Uterus (tissue), 3 donors: ENCODE measurements at regions not wholly inside any gene's neighbourhood (a gene's known extent, or its start where the extent isn't known, plus 50 kb on each side); places are given as distances from the start of the nearest gene placed in this dataset.
A peak's percentile ranks its signal among the peaks of the same experiment; 100 is the strongest.

ENCODE experiments used
- DNase-seq, 2 donors: peaks; one replicate each; pipeline ENCODE4 v3.0.0-alpha.2; 2019 to 2020
- H3K27ac ChIP-seq, 2 donors: fragments of 200-600 bp; sonication (generic); 1 replicate in 1 of 2; 2 replicates in 1 of 2; pipeline ENCODE4 v1.5.1; 2016 to 2018
- H3K27me3 ChIP-seq, 2 donors: fragments of 200-600 bp; sonication (generic); one replicate each; pipeline ENCODE4 v1.5.1; 2018 to 2019; ENCODE audit warnings: control low read depth in 1 of 2
- H3K36me3 ChIP-seq, 2 donors: fragments of 200-600 bp; sonication (generic); one replicate each; pipeline ENCODE4 v1.5.1; 2019; ENCODE audit warnings: control low read depth in 1 of 2
- H3K4me1 ChIP-seq, 2 donors: fragments of 200-600 bp; sonication (generic); one replicate each; pipeline ENCODE4 v1.5.1; 2018 to 2019; ENCODE audit warnings: control low read depth in 1 of 2
- H3K4me3 ChIP-seq, 2 donors: fragments of 200-600 bp; sonication (generic); 1 replicate in 1 of 2; 2 replicates in 1 of 2; pipeline ENCODE4 v1.5.1; 2018 to 2019; ENCODE audit warnings: mild to moderate bottlenecking in 1 of 2
- H3K9me3 ChIP-seq, 2 donors: fragments of 200-600 bp; sonication (generic); one replicate each; pipeline ENCODE4 v1.5.1; 2019; ENCODE audit warnings: control low read depth in 1 of 2
- POLR2A ChIP-seq, 2 donors: fragments of 450-650 bp; IDR thresholded peaks; one replicate each; pipeline ENCODE4 v1.6.1; 2016; ENCODE audit warnings: antibody characterized with exemption in 2 of 2, mild to moderate bottlenecking in 1 of 2, moderate library complexity in 1 of 2
- intact Hi-C: fragments of 100-400 bp; cut with DNase I; formaldehyde crosslinking; loops from one replicate; pipeline ENCODE4 v1.15.1; 2023; ENCODE audit warnings: low total_unique reads
- TF ChIP-seq, protein P1 (sequence below), 4 experiments: fragments of 200-600 bp in 2 of 4; fragments of 450-650 bp in 2 of 4; sonication (generic) in 2 of 4; IDR thresholded peaks; one replicate each; pipeline ENCODE4 v1.5.1; 2016 to 2019; ENCODE audit warnings: antibody characterized with exemption in 4 of 4, mild to moderate bottlenecking in 2 of 4, moderate library complexity in 1 of 4
- donor health status: DM: yes; HTN: yes; CAD: no.

DNA sequence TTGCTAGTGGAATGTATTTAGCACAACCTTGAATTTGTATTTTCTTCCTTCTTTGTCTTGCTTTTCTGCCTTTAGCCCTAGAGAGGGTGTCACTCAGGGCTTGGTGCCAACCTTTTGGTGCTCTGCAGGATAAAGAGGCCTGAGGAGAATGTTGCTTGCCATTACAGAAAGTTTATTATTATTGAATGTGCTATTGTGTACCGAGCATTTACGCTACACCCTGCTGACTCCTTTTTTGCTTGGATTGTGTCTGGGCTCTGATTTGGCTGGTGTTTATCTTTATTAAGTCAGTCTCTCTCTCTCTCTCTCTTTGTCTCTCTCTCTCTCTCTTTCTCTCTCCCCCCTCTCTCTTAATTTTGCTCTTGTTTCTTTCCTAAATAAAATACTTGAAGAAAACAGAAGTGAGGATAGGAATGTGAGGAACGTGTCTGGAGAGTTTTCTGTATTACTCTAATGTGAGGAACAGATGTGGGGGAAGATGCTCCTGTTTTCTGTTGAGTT lies 284.4 kb upstream of the PHYHIPL start:
- no peak for TF ChIP-seq POLR2A (IDR thresholded peaks at IDR 0.05)
- TF ChIP-seq, protein P1, sequence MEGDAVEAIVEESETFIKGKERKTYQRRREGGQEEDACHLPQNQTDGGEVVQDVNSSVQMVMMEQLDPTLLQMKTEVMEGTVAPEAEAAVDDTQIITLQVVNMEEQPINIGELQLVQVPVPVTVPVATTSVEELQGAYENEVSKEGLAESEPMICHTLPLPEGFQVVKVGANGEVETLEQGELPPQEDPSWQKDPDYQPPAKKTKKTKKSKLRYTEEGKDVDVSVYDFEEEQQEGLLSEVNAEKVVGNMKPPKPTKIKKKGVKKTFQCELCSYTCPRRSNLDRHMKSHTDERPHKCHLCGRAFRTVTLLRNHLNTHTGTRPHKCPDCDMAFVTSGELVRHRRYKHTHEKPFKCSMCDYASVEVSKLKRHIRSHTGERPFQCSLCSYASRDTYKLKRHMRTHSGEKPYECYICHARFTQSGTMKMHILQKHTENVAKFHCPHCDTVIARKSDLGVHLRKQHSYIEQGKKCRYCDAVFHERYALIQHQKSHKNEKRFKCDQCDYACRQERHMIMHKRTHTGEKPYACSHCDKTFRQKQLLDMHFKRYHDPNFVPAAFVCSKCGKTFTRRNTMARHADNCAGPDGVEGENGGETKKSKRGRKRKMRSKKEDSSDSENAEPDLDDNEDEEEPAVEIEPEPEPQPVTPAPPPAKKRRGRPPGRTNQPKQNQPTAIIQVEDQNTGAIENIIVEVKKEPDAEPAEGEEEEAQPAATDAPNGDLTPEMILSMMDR (IDR thresholded peaks at IDR 0.05), result no peak
- Histone ChIP-seq H3K4me3 (no peak overlapping the region), H3K36me3 (no peaks in the 10 kb centered on the region), H3K27ac (no peak overlapping the region), H3K4me1 (no peaks in the 10 kb centered on the region), H3K9me3 (no peaks in the 10 kb centered on the region), H3K27me3 (no peaks in the 10 kb centered on the region)
- no peak for DNase-seq
- intact Hi-C loops, result no loop called here

DNA sequence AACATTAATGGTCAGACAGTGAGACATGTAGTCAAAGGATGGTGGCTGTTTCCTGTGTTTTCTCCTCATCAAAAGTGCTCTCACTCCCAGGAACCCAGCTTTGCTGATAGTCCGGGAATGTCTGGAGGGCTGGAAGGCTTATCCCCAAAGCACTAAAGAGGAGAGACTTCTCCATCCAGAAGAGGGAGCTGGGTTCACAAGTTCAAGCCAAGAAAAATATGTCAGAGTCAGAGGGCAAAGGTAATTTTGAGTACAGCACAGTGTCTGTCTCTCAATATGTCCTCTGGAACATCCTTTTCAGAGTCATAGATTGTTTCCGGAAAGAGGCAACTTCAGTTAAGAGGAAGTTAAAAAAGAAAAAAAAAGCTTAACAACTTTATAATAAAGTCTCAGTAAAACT lies 281.5 kb upstream of the PHYHIPL start:
- no peak for DNase-seq
- H3K9me3 ChIP-seq, result no peaks in the 10 kb centered on the region
- TF ChIP-seq, protein P1 (IDR thresholded peaks at IDR 0.05), result no peak
- no peak for TF ChIP-seq POLR2A (IDR thresholded peaks at IDR 0.05)
- no peaks in the 10 kb centered on the region for H3K27me3 ChIP-seq
- intact Hi-C loops, result no loop called here
- H3K4me3 ChIP-seq, result no peak overlapping the region
- H3K4me1 ChIP-seq, result no peaks in the 10 kb centered on the region
- H3K36me3 ChIP-seq, result no peaks in the 10 kb centered on the region
- H3K27ac ChIP-seq, result peak overlapping the region in 1 of 2 donors; percentile 35

DNA sequence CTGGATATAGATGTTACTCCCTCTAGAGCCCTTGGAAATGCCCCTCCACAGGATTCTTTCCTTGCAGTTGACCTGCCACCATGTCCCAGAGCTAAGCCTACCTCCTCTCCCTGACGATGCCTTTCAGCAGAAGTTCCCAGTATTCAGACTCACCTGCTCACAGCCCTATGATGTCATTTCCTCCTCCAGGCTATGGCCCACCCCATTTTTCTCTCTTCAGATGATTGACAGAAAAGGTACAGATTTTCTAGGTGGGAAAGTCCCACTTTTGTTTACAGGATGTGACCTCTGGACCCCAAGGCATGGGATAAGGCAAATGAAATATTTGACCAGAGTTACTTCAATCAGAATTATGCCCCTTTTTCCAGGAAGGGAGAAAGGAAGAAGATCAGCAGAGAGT lies 280.2 kb upstream of the PHYHIPL start:
- intact Hi-C loops, result no loop called here
- H3K36me3 ChIP-seq, result no peaks in the 10 kb centered on the region
- H3K27ac ChIP-seq, result peak overlapping the region; percentile 23 to 52
- no peak for DNase-seq
- no peaks in the 10 kb centered on the region for H3K9me3 ChIP-seq
- no peak overlapping the region for H3K4me3 ChIP-seq
- no peaks in the 10 kb centered on the region for H3K4me1 ChIP-seq
- no peak for TF ChIP-seq POLR2A (IDR thresholded peaks at IDR 0.05)
- TF ChIP-seq, protein P1 (IDR thresholded peaks at IDR 0.05), result no peak
- no peaks in the 10 kb centered on the region for H3K27me3 ChIP-seq

DNA sequence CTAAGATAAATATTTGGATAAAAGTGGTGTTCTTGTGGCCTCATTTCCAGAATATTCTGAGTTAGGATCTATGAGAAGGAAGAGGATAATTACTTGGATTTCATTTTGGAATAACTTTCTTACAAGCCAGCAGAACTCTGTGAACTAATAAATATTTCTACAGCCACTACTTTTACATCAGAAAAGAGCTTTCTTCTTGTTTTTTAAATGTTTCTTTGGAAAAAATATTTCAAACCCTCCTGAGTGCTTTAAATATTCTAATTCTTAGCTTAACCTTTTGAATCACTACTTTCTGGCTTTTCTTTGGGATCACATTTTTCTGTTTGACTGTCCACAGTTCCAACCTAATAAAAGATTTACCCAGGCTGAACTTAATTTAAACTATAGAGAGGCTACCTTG lies 279.2 kb upstream of the PHYHIPL start:
- Histone ChIP-seq H3K27me3 (no peaks in the 10 kb centered on the region), H3K27ac (peak overlapping the region; percentile 52 to 59), H3K36me3 (no peaks in the 10 kb centered on the region), H3K9me3 (no peaks in the 10 kb centered on the region), H3K4me3 (no peak overlapping the region), H3K4me1 (no peaks in the 10 kb centered on the region)
- intact Hi-C loops, result no loop called here
- TF ChIP-seq, protein P1 (IDR thresholded peaks at IDR 0.05), result no peak
- TF ChIP-seq POLR2A (IDR thresholded peaks at IDR 0.05), result no peak
- no peak for DNase-seq

DNA sequence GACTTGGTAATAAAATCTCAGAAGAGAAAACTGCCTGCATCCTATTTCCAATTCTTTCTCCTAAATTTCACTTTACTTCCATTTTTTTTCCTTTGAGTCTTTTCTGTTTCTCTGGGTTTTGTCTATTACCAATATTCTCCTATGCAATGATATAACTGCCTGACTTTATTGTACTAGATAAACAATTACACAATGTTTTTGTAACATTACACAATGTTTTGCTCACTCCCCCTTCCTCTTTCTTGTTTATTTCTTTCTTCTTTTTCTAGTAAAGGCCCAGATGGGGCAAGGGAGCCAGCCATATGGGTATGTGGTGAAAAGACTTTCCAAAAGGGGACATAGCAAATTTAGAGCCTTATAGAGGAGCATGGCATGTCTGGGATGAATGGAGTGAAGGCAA lies 278.7 kb upstream of the PHYHIPL start:
- Histone ChIP-seq H3K4me1 (no peaks in the 10 kb centered on the region), H3K36me3 (no peaks in the 10 kb centered on the region), H3K4me3 (no peak overlapping the region), H3K27ac (peak overlapping the region; percentile 57 to 59), H3K9me3 (no peaks in the 10 kb centered on the region), H3K27me3 (no peaks in the 10 kb centered on the region)
- intact Hi-C loops, result no loop called here
- TF ChIP-seq, protein P1 (IDR thresholded peaks at IDR 0.05), result no peak
- no peak for TF ChIP-seq POLR2A (IDR thresholded peaks at IDR 0.05)
- DNase-seq, result no peak
